T-helper 1 cell (primary cell): ENCODE measurements at regions not wholly inside any gene's neighbourhood (a gene's known extent, or its start where the extent isn't known, plus 50 kb on each side); places are given as distances from the start of the nearest gene placed in this dataset.

Experiments
- DNase-seq, 5 donors: peaks; one replicate each; pipeline ENCODE4 v3.0.0-alpha.2; 2012 to 2020

DNA sequence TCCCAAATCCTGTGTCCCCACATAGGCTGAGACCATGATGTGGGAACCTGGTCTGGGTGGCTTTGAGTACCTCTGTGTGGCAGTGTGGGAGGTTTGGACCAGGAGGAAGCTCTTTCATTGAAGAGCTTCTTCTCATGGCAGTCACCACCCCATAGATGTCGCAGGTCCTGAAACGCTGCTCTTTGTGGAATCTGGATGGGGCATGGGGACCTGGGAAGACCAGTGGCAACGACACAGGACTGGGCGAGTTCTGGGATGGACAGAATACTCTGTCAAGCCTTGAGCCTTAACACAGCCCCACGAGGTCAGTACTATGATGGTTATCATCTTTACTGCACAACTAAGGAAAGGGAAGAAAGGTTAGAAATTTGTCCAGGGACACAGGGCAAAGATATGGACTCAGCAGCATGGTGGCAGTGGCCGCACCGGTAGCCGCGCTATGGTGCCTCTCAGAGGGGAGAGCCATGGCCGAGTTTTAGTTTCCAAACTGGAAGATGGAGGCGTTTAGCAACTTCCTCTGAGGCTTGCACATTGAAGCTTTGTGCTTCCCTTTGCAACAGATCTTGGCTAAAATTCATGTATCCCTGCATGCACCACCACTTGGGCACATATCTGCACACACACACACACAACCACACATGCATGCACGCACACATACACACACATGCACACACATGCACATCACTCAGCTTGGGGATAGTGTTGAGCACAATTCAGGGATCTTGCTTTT is 117.7 kb upstream of the C1orf174 start:
- DNase-seq = no peak

GRCh38 chr1:4018466-4019146 is 118.5 kb upstream of the C1orf174 start:
- DNase-seq = no peak

DNA sequence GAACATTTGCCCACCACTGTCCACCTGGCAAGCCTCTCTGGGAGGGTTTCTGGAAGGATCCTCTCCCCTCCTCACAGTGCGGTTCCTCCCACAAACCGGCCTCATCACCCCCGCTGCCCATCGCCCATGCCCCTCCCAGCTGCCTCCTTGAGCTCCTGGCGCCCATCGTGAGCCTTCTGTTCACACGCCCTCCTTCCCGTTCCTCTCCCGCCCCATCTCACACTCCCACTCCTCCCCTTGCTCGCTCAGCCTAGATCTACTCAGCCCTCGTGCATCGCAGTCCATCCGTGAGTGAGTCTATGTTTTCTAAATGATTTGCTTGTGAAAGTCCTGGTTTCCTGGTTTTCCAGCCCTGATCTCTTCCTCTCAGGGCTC is 119.1 kb upstream of the C1orf174 start:
- DNase-seq = no peak

DNA sequence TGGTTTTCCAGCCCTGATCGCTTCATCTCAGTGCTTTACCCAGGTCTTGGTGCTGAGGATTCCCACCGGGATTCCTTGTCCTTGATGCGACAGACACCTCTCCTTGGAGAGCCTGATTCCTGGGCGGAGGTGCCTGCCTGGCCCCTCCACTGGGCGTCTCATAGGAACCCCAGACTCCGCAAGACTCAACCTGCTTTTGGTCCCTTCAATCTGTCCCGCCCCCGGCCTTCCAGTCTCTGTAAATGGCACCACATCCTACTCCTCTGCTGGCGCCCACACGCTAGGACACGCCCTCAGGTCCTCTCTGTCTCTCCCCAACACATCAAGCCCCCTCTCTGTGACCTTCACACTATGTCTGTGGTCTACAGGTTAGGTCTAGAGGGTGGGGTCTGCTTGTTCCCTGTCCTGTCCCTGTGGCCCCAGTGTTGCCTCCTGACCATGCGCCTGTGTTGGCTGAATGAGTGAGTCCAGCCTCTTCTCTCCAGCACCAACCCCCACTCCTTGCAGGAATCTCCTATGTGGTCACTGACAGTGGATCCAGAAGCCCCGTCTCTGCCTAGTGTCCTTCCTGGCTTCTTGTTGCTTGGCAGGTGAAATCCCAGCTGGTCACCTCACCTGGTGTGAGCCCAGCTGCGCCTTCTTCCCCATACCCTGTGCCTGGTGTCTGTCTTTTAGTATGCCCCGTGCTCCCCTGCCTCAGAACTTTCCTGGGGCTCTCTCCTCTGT is 119.7 kb upstream of the C1orf174 start:
- DNase-seq = no peak

GRCh38 chr1:4020449-4020848 is 120.4 kb upstream of the C1orf174 start:
- DNase-seq = no peak

GRCh38 chr1:4021136-4021973 is 121.3 kb upstream of the C1orf174 start:
- DNase-seq = no peak

GRCh38 chr1:4021974-4022268 is 121.8 kb upstream of the C1orf174 start:
- DNase-seq = no peak

DNA sequence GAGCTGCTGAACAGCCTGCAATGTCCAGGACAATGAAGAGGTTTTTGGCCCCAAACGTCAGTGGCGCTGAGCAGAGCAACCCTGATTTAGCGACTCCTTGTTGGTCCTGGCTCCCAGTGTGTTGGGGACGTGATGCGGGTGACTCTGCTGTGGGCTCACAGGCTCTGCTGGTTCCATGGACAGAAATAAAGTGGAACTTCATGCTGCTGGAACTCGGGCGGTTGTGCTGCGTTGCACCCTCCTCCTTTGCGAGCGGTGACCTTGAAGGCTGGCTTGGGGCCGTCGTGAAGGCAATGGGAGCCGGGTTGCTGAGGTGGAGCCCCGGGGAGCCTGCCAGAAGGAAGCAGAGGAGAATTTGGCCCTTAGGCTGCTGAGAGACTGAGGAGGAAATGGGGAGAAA is 122.6 kb upstream of the C1orf174 start:
- no peak for DNase-seq

GRCh38 chr1:4023678-4024077 is 123.6 kb upstream of the C1orf174 start:
- no peak for DNase-seq

- DNase-seq = no peak
Observed at GRCh38 chr1:4024811-4025210, 124.7 kb upstream of the C1orf174 start.

- DNase-seq = no peak
Observed at GRCh38 chr1:4025752-4026151, 125.7 kb upstream of the C1orf174 start.

GRCh38 chr1:4027008-4027407 is 126.9 kb upstream of the C1orf174 start:
- no peak for DNase-seq

DNA sequence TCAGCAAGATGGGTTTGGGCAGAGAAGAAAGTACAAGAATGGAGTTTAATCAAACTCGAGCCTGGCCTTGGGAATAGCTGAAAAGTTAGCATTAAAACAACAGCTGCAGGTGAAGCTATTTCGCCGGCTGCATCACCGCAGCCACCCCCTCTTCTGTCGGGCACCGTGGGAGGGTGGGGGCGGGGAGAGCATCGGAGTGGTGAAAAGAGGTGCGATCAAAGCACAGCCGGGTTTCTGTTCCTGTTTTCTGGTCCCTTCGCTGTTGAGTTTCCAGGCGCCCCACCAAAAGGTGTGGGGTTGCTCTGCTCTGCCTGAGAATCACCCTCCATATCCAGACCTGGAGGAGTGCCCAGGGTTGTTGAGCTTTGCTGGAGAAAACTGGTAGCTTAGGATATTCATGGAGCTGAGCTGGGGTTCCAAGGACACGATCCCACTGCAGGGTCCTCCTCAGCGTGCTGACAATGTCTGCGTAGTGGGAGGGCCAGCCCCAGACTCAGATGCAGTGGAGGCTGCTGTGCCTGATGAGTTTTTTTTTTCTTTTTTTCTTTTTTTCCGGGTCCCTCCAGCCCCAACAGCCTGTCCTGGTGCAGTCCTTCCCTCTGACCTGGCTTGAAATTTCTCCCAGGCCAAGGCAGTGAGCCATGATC is 127.5 kb upstream of the C1orf174 start:
- DNase-seq = no peak

DNA sequence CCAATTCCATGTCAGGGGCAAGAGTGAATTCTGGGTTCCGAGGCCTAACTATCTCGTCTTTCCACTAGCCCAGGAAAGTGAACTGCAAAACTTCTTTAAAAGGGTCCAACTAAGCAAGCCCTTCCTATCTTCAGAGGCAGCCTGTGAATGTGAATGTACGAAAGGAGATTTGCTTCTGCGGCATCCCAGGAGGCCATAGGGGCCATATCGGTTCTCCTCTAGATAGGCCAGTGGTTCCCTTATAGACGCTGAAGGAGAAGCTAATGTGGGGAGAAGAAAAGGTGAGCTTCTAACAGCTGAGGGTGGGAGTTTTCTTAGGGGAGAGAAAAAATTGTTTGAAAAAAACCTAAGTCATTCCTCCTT is 128.0 kb upstream of the C1orf174 start:
- no peak for DNase-seq

DNA sequence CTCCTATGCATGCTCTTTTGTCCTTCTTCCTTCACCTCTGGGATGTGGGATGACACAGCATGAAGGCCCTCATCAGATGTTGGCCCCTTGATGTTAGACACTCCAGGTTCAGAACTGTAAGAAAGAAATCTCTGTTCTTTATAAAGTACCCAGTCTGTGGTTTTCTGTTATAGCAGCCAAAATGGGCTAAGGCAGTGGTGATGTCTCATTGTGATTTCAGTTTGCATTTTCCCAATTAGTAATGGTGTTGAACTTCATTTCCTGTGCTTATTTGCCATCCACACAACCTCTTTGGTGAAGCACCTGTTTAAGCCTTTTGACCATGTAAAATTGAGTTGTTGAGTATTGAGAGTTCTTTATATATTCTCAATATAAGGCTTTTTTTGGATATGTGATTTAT is 129.3 kb upstream of the C1orf174 start:
- DNase-seq = no peak

DNA sequence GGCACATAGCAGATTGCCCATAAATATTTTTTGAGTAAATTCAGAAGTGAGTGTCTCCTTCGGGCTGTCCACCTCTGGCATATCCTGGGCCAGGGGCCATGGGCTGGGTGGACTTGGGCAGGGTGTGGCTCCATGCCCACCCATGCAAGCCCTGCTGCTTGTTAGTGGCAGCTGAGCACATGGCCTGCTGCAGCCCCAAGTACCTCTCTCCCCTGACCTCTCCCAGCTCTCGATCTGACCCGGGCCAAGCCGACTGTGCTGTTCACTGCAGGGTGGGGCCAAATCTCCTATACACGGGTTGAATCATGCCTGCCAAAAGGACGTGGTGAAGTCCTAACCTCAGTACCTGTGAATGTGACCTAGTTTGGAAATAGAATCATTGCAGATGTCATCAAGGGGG is 132.5 kb upstream of the C1orf174 start:
- DNase-seq = no peak

- no peak for DNase-seq
Observed at GRCh38 chr1:4033129-4033676, 133.1 kb upstream of the C1orf174 start.

- DNase-seq = no peak
Observed at GRCh38 chr1:4033713-4034112, 133.6 kb upstream of the C1orf174 start.

GRCh38 chr1:4034318-4034887 is 134.3 kb upstream of the C1orf174 start:
- DNase-seq = no peak

- DNase-seq = no peak
Observed at GRCh38 chr1:4044967-4045366, 144.9 kb upstream of the C1orf174 start.

DNA sequence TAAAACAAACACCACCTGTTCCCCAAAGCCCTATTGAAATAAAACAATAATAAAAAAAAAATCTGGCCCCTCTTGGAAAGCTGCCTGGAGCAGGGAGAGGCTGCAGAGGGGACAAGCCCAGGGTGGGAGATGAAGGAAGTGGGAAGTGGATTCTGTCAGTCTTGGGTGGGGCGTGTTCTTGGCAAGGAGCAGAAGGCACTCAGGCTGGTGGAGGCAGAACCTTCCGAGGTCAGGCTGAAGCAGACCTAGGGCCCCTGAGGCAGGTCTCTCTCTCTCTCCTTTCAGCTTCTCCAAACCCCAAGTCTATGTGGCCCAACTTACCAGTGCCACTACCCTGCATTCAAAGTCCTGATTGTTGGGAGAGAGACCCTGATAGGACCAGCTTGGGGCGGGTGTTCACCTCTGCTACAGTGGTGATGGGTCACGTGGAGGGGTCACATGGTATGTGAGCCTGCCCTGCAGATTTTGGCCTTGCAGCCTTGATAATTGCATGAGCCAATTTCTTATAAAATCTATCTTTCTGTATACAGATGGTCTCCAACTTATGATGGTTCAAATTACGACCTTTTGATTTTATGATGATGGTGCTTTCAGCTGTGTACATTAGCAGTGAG is 145.4 kb upstream of the C1orf174 start:
- DNase-seq = no peak
